GM12878 (cell line): ENCODE measurements at regions not wholly inside any gene's neighbourhood (a gene's known extent, or its start where the extent isn't known, plus 50 kb on each side); places are given as distances from the start of the nearest gene placed in this dataset.

Experiments
- ATAC-seq: fragments of 200-7000 bp; cut with Tn5 transposase; 3 replicates; pipeline ENCODE4 v1.9.1; 2020; ENCODE audit warnings: mild to moderate bottlenecking, moderate library complexity
- BruUV-seq: library from RNA; stranded (reverse); fragments of 400-500 nt; replicated peaks from 2 replicates; lab custom pipeline; 2021; lab: Mats Ljungman, UMichigan
- CTCF ChIA-PET: fragments of 300-600 bp; sonication (Branson Sonifier 250); formaldehyde crosslinking; extraction: SDS; loops from one replicate; lab custom pipeline; 2021; ENCODE audit warnings: inconsistent platforms; lab: Yijun Ruan, JAX
- POLR2A ChIA-PET: fragments of 350-600 bp; formaldehyde crosslinking; extraction: SDS; loops from one replicate; lab custom pipeline; 2021; ENCODE audit warnings: inconsistent platforms; lab: Charles Lee
- RAD21 ChIA-PET: fragments of 300-600 bp; sonication (Branson Sonifier 250); formaldehyde crosslinking; loops from one replicate; lab custom pipeline; 2023; ENCODE audit warnings: antibody characterized with exemption; ENCODE audit not compliant: unreplicated experiment; lab: Charles Lee
- SMC1A ChIA-PET: fragments of 300-600 bp; sonication (Branson Sonifier 250); formaldehyde crosslinking; loops from one replicate; lab custom pipeline; 2023; ENCODE audit not compliant: unreplicated experiment, uncharacterized antibody; lab: Charles Lee
- DNase-seq: peaks from one replicate; pipeline ENCODE4 v3.0.0-alpha.2; 2011; ENCODE audit warnings: low read depth, low spot score
- FAIRE-seq: peaks from 3 replicates; lab custom pipeline; 2011; peaks lifted over from hg19 to GRCh38; lab: Jason Lieb, UNC
- H2AFZ ChIP-seq: 2 replicates; pipeline ENCODE4 v1.6.0; 2011; ENCODE audit warnings: low read depth, low read length, control low read depth; ENCODE audit not compliant: control insufficient read depth
- H3K27ac ChIP-seq: 2 replicates; pipeline ENCODE4 v1.5.1; 2011; ENCODE audit warnings: control low read depth; ENCODE audit not compliant: control insufficient read depth, insufficient read depth
- H3K27me3 ChIP-seq, 2 experiments: replicated peaks in 1 of 2; 2 replicates each; pipeline versions ENCODE4 v1.6.0 to v1.6.1; 2011; ENCODE audit warnings: low read length in 1 of 2; ENCODE audit not compliant: control insufficient read depth in 2 of 2, insufficient read depth in 2 of 2
- H3K36me3 ChIP-seq, 2 experiments: 2 replicates each; pipeline ENCODE4 v1.5.1; 2011; ENCODE audit warnings: low read length in 1 of 2; ENCODE audit not compliant: control insufficient read depth in 2 of 2, insufficient read depth in 2 of 2
- H3K4me1 ChIP-seq: 2 replicates; pipeline ENCODE4 v1.6.1; 2011; ENCODE audit warnings: mild to moderate bottlenecking, low read length, moderate library complexity, mixed read lengths; ENCODE audit not compliant: control insufficient read depth, insufficient read depth
- H3K4me2 ChIP-seq: 2 replicates; pipeline ENCODE4 v1.6.0; 2011; ENCODE audit warnings: control low read depth; ENCODE audit not compliant: control insufficient read depth, insufficient read depth
- H3K4me3 ChIP-seq: fragments of 200-600 bp; sonication (generic); 2 replicates; pipeline ENCODE4 v1.5.1; 2016
- H3K79me2 ChIP-seq: 2 replicates; pipeline ENCODE4 v1.6.0; 2011; ENCODE audit warnings: low read length; ENCODE audit not compliant: control insufficient read depth, insufficient read depth
- H3K9ac ChIP-seq: 2 replicates; pipeline ENCODE4 v1.8.0; 2011; ENCODE audit warnings: low read length, control low read depth, mixed read lengths; ENCODE audit not compliant: control insufficient read depth, insufficient read depth
- H3K9me3 ChIP-seq: replicated peaks from 3 replicates; pipeline ENCODE4 v1.5.1; 2011; ENCODE audit warnings: mild to moderate bottlenecking, low read length; ENCODE audit not compliant: control insufficient read depth, insufficient read depth
- H4K20me1 ChIP-seq: 2 replicates; pipeline ENCODE4 v1.6.0; 2011; ENCODE audit not compliant: control insufficient read depth, insufficient read depth
- ATF2 ChIP-seq: IDR thresholded peaks from 2 replicates; pipeline ENCODE4 v1.6.1; 2012; ENCODE audit warnings: low read length, inconsistent platforms
- CREB1 ChIP-seq: IDR thresholded peaks from 2 replicates; pipeline ENCODE4 v1.6.1; 2012; ENCODE audit warnings: low read depth, mild to moderate bottlenecking, inconsistent platforms
- E2F8 ChIP-seq: fragments of 450-650 bp; IDR thresholded peaks from 2 replicates; pipeline ENCODE4 v1.6.1; 2018; ENCODE audit warnings: mild to moderate bottlenecking, low read depth, moderate library complexity; ENCODE audit not compliant: partially characterized antibody
- FOXK2 ChIP-seq: fragments of 450-650 bp; IDR thresholded peaks from 2 replicates; pipeline ENCODE4 v1.6.1; 2017; ENCODE audit warnings: mild to moderate bottlenecking, moderate library complexity
- GATAD2B ChIP-seq: fragments of 450-650 bp; conservative IDR thresholded peaks from 2 replicates; pipeline ENCODE4 v1.6.1; 2017; ENCODE audit warnings: low read depth, mild to moderate bottlenecking, moderate library complexity
- MEF2A ChIP-seq: IDR thresholded peaks from 2 replicates; pipeline ENCODE4 v1.6.1; 2011; ENCODE audit warnings: low read depth, mild to moderate bottlenecking, low read length, moderate library complexity; ENCODE audit not compliant: insufficient read depth
- MYB ChIP-seq: fragments of 150-350 bp; IDR thresholded peaks from 2 replicates; pipeline ENCODE4 v1.6.1; 2014; ENCODE audit warnings: mild to moderate bottlenecking, low read depth, low read length, borderline replicate concordance
- PKNOX1 ChIP-seq: fragments of 450-650 bp; IDR thresholded peaks from 2 replicates; pipeline ENCODE4 v1.6.1; 2016; ENCODE audit warnings: mild to moderate bottlenecking
- SMC3 ChIP-seq: IDR thresholded peaks from 2 replicates; pipeline ENCODE4 v1.6.1; 2011; ENCODE audit warnings: low read length, improper control_type of control experiment, borderline replicate concordance
- SREBF2 ChIP-seq: IDR thresholded peaks from 2 replicates; pipeline ENCODE4 v1.6.1; 2012; ENCODE audit warnings: mild to moderate bottlenecking, low read length
- STAT1 ChIP-seq: fragments of 450-650 bp; conservative IDR thresholded peaks from 2 replicates; pipeline ENCODE4 v1.6.1; 2014; ENCODE audit warnings: antibody characterized with exemption, mild to moderate bottlenecking
- TARDBP ChIP-seq: IDR thresholded peaks from 2 replicates; pipeline ENCODE4 v1.6.1; 2016; ENCODE audit warnings: borderline replicate concordance
- ZSCAN29 ChIP-seq: fragments of 450-650 bp; IDR thresholded peaks from 2 replicates; pipeline ENCODE4 v1.6.1; 2017; ENCODE audit warnings: mild to moderate bottlenecking, moderate library complexity
- WGBS: methylation state at CpG from one replicate; pipeline ENCODE4 v1.1.6; 2016; ENCODE audit warnings: low lambda C conversion rate; ENCODE audit not compliant: insufficient replicate concordance, insufficient coverage; ENCODE audit errors: missing lambda C conversion rate; 5-methylcytosine and 5-hydroxymethylcytosine counted together
- in situ Hi-C: fragments of 300-500 bp; cut with MboI; formaldehyde crosslinking; loops from 9 replicates; pipeline ENCODE4 v1.14.3; 2018; ENCODE audit warnings: mixed read lengths
- intact Hi-C: fragments of 100-400 bp; cut with micrococcal nuclease; formaldehyde crosslinking; loops from one replicate; pipeline ENCODE4 v1.14.2; 2022; ENCODE audit not compliant: unreplicated experiment

GRCh38 chr4:30972542-30972941, 252.4 kb downstream of the PCDH7 start (continued):
- TF ChIP-seq E2F8 (no peak), MYB (no peak)

GRCh38 chr4:30973993-30974392, 253.8 kb downstream of the PCDH7 start:
- no peak overlapping the region for H3K4me3 ChIP-seq
- TF ChIP-seq CREB1 = no peak
- H2AFZ ChIP-seq = no peak overlapping the region
- H3K9ac ChIP-seq = no peak overlapping the region
- no peak for DNase-seq
- CTCF ChIA-PET = no interaction called here
- H3K9me3 ChIP-seq = no peaks in the 10 kb centered on the region
- BruUV-seq = no TSS peak
- H3K4me1 ChIP-seq = no peaks in the 10 kb centered on the region
- H3K4me2 ChIP-seq = no peak overlapping the region
- no peaks in the 10 kb centered on the region for H4K20me1 ChIP-seq
- no peak for FAIRE-seq
- in situ Hi-C loops = no loop called here
- SMC1A ChIA-PET = no interaction called here
- RAD21 ChIA-PET = no interaction called here
- no peaks in the 10 kb centered on the region for H3K27me3 ChIP-seq
- POLR2A ChIA-PET = no interaction called here
- H3K79me2 ChIP-seq = no peaks in the 10 kb centered on the region
- no peak for ATAC-seq
- no peak overlapping the region for H3K27ac ChIP-seq
- intact Hi-C loops = no loop called here
- H3K36me3 ChIP-seq = no peaks in the 10 kb centered on the region

DNA sequence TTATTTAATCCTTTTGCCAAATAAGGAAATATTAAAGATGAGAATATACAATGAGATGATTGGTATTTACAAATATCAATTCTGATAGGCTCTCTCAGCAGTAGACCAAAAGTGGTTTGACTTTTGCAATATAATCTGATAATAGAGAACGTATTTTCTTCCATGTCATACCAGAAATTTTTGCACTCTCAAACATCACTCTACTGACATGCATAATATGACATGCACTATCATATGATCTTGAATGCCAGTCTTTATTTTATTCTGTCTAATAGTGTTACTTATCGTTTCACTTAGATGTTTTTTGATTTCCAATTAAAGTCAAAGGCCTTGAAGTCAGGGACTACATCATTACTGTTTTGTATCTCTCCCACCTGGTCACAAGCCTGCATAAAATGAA, 259.2 kb downstream of the PCDH7 start:
- Histone ChIP-seq H3K4me3 (no peak overlapping the region), H3K79me2 (no peaks in the 10 kb centered on the region), H3K9me3 (no peaks in the 10 kb centered on the region), H2AFZ (no peak overlapping the region), H3K9ac (no peak overlapping the region), H3K36me3 (no peaks in the 10 kb centered on the region), H3K4me2 (no peak overlapping the region), H3K27ac (no peak overlapping the region), H3K27me3 (no peaks in the 10 kb centered on the region), H4K20me1 (no peaks in the 10 kb centered on the region), H3K4me1 (no peaks in the 10 kb centered on the region)
- TF ChIP-seq ATF2 (no peak), ZSCAN29 (no peak), GATAD2B (no peak), MEF2A (no peak), PKNOX1 (no peak), TARDBP (no peak), SREBF2 (no peak), FOXK2 (no peak), SMC3 (no peak), STAT1 (no peak)
- WGBS = 22% methylated on average over 2 of the region's 2 CpGs
- ATAC-seq (no peak), FAIRE-seq (no peak), DNase-seq (no peak)
- RAD21 ChIA-PET = no interaction called here
- POLR2A ChIA-PET = no interaction called here
- BruUV-seq = no TSS peak
- CTCF ChIA-PET = interaction anchor here (0.6 kb wide), 1 partner anchor 65 kb away, joined by 4 read pairs; no protein-coding TSS in a partner anchor
- in situ Hi-C loops = no loop called here
- SMC1A ChIA-PET = no interaction called here
- intact Hi-C loops = no loop called here
